IgD-negative memory B cell (primary cell): ENCODE measurements at regions not wholly inside any gene's neighbourhood (a gene's known extent, or its start where the extent isn't known, plus 50 kb on each side); places are given as distances from the start of the nearest gene placed in this dataset.

Experiments
- H3K27ac Mint-ChIP-seq, 3 donors: one replicate each; pipeline ENCODE4 v1.8.0; 2020 to 2022; ENCODE audit warnings: mild to moderate bottlenecking in 3 of 3, mixed read lengths in 3 of 3, moderate library complexity in 1 of 3
- H3K27me3 Mint-ChIP-seq: one replicate; pipeline ENCODE4 v1.8.0; 2021; ENCODE audit warnings: mixed read lengths
- H3K36me3 Mint-ChIP-seq: one replicate; pipeline ENCODE4 v1.8.0; 2020; ENCODE audit warnings: mild to moderate bottlenecking, mixed read lengths
- H3K4me1 Mint-ChIP-seq, 3 donors: one replicate each; pipeline ENCODE4 v1.8.0; 2020 to 2022; ENCODE audit warnings: mixed read lengths in 3 of 3, mild to moderate bottlenecking in 1 of 3
- H3K4me3 Mint-ChIP-seq, 4 donors: one replicate each; pipeline ENCODE4 v1.8.0; 2020 to 2022; ENCODE audit warnings: mild to moderate bottlenecking in 4 of 4, mixed read lengths in 4 of 4, moderate library complexity in 3 of 4
- H3K9me3 Mint-ChIP-seq, 3 donors: one replicate each; pipeline ENCODE4 v1.8.0; 2020 to 2021; ENCODE audit warnings: mixed read lengths in 3 of 3, mild to moderate bottlenecking in 1 of 3

GRCh38 chr3:78516437-78516836, 1251.4 kb downstream of the ROBO1 start:
- Mint-ChIP-seq H3K36me3 (no peaks in the 10 kb centered on the region), H3K27ac (no peak overlapping the region), H3K27me3 (no peaks in the 10 kb centered on the region), H3K4me1 (no peaks in the 10 kb centered on the region), H3K9me3 (peaks cover 2 to 3% (median 2%) of the 10 kb centered on the region in 3 donors), H3K4me3 (no peak overlapping the region)

GRCh38 chr3:78516937-78517336, 1250.9 kb downstream of the ROBO1 start:
- H3K4me1 Mint-ChIP-seq: no peaks in the 10 kb centered on the region
- no peaks in the 10 kb centered on the region for H3K36me3 Mint-ChIP-seq
- no peak overlapping the region for H3K4me3 Mint-ChIP-seq
- H3K27me3 Mint-ChIP-seq: no peaks in the 10 kb centered on the region
- H3K27ac Mint-ChIP-seq: no peak overlapping the region
- H3K9me3 Mint-ChIP-seq: peaks cover 0 to 3% (median 2%) of the 10 kb centered on the region in 3 donors

- H3K27me3 Mint-ChIP-seq: no peaks in the 10 kb centered on the region
- H3K9me3 Mint-ChIP-seq: peaks cover 0 to 4% (median 0%) of the 10 kb centered on the region in 3 donors
Observed at GRCh38 chr3:78517965-78518364, 1249.8 kb downstream of the ROBO1 start.

GRCh38 chr3:78519281-78519680, 1248.5 kb downstream of the ROBO1 start:
- Mint-ChIP-seq H3K4me1 (no peaks in the 10 kb centered on the region), H3K4me3 (no peak overlapping the region), H3K27me3 (no peaks in the 10 kb centered on the region), H3K27ac (no peak overlapping the region), H3K9me3 (peaks cover 0 to 12% (median 0%) of the 10 kb centered on the region in 3 donors), H3K36me3 (no peaks in the 10 kb centered on the region)

More at GRCh38 chr3:78517965-78518364, 1249.8 kb downstream of the ROBO1 start:
- Mint-ChIP-seq H3K36me3 (no peaks in the 10 kb centered on the region), H3K4me1 (no peaks in the 10 kb centered on the region), H3K4me3 (no peak overlapping the region), H3K27ac (no peak overlapping the region)

- no peaks in the 10 kb centered on the region for H3K4me1 Mint-ChIP-seq
- H3K9me3 Mint-ChIP-seq: peaks cover 2 to 12% (median 4%) of the 10 kb centered on the region in 3 donors
- no peaks in the 10 kb centered on the region for H3K36me3 Mint-ChIP-seq
- no peak overlapping the region for H3K4me3 Mint-ChIP-seq
- no peak overlapping the region for H3K27ac Mint-ChIP-seq
- no peaks in the 10 kb centered on the region for H3K27me3 Mint-ChIP-seq
Observed at GRCh38 chr3:78529601-78530000, 1238.2 kb downstream of the ROBO1 start.

- Mint-ChIP-seq H3K4me1 (no peaks in the 10 kb centered on the region), H3K4me3 (no peak overlapping the region), H3K27me3 (no peaks in the 10 kb centered on the region), H3K27ac (no peak overlapping the region), H3K9me3 (peaks cover 0 to 4% (median 3%) of the 10 kb centered on the region in 3 donors), H3K36me3 (no peaks in the 10 kb centered on the region)
Observed at GRCh38 chr3:78540485-78540884, 1227.3 kb downstream of the ROBO1 start.

GRCh38 chr3:78545827-78546226, 1222.0 kb downstream of the ROBO1 start:
- Mint-ChIP-seq H3K27ac (no peak overlapping the region), H3K9me3 (peaks cover 7 to 8% (median 8%) of the 10 kb centered on the region in 3 donors), H3K4me1 (no peaks in the 10 kb centered on the region), H3K27me3 (no peaks in the 10 kb centered on the region), H3K36me3 (no peaks in the 10 kb centered on the region), H3K4me3 (no peak overlapping the region)
